ENCODE measurements at regions not wholly inside any gene's neighbourhood (a gene's known extent, or its start where the extent isn't known, plus 50 kb on each side); places are given as distances from the start of the nearest gene placed in this dataset.

GRCh38 chr5:125602184-125602583 is 821.0 kb upstream of the GRAMD2B start:
- no peak for TF ChIP-seq CTCF (IDR thresholded peaks at IDR 0.05; ENCODE audit: low read depth, low read length, missing control alignments)
- DNase-seq (ENCODE audit: low read depth) = no peak
- in situ Hi-C loops (cut with HindIII; ENCODE audit: low sequenced_read_pairs) = no loop called here
- no peak overlapping the region for H3K4me3 ChIP-seq (ENCODE audit: low read depth, low read length)

GRCh38 chr5:125603321-125603720 is 819.9 kb upstream of the GRAMD2B start:
- DNase-seq (ENCODE audit: low read depth) = no peak
- in situ Hi-C loops (cut with HindIII; ENCODE audit: low sequenced_read_pairs) = no loop called here
- no peak overlapping the region for H3K4me3 ChIP-seq (ENCODE audit: low read depth, low read length)
- TF ChIP-seq CTCF (IDR thresholded peaks at IDR 0.05; ENCODE audit: low read depth, low read length, missing control alignments) = no peak

GRCh38 chr5:125604104-125604503 is 819.1 kb upstream of the GRAMD2B start:
- no peak for TF ChIP-seq CTCF (IDR thresholded peaks at IDR 0.05; ENCODE audit: low read depth, low read length, missing control alignments)
- DNase-seq (ENCODE audit: low read depth) = no peak
- in situ Hi-C loops (cut with HindIII; ENCODE audit: low sequenced_read_pairs) = no loop called here

GRCh38 chr5:125607018-125607417 is 816.2 kb upstream of the GRAMD2B start:
- in situ Hi-C loops (cut with HindIII; ENCODE audit: low sequenced_read_pairs) = no loop called here
- no peak overlapping the region for H3K4me3 ChIP-seq (ENCODE audit: low read depth, low read length)
- DNase-seq (ENCODE audit: low read depth) = no peak
- no peak for TF ChIP-seq CTCF (IDR thresholded peaks at IDR 0.05; ENCODE audit: low read depth, low read length, missing control alignments)

More at GRCh38 chr5:125604104-125604503, 819.1 kb upstream of the GRAMD2B start:
- H3K4me3 ChIP-seq (ENCODE audit: low read depth, low read length) = no peak overlapping the region

- in situ Hi-C loops (cut with HindIII; ENCODE audit: low sequenced_read_pairs) = no loop called here
- no peak for DNase-seq (ENCODE audit: low read depth)
- no peak for TF ChIP-seq CTCF (IDR thresholded peaks at IDR 0.05; ENCODE audit: low read depth, low read length, missing control alignments)
- no peak overlapping the region for H3K4me3 ChIP-seq (ENCODE audit: low read depth, low read length)
Measured at GRCh38 chr5:125609011-125609410, 814.2 kb upstream of the GRAMD2B start.

- H3K4me3 ChIP-seq (ENCODE audit: low read depth, low read length) = no peak overlapping the region
- TF ChIP-seq CTCF (IDR thresholded peaks at IDR 0.05; ENCODE audit: low read depth, low read length, missing control alignments) = no peak
- no peak for DNase-seq (ENCODE audit: low read depth)
- in situ Hi-C loops (cut with HindIII; ENCODE audit: low sequenced_read_pairs) = no loop called here
Measured at GRCh38 chr5:125610892-125611291, 812.3 kb upstream of the GRAMD2B start.

- no peak for DNase-seq (ENCODE audit: low read depth)
- in situ Hi-C loops (cut with HindIII; ENCODE audit: low sequenced_read_pairs) = no loop called here
- no peak for TF ChIP-seq CTCF (IDR thresholded peaks at IDR 0.05; ENCODE audit: low read depth, low read length, missing control alignments)
- H3K4me3 ChIP-seq (ENCODE audit: low read depth, low read length) = no peak overlapping the region
Measured at GRCh38 chr5:125611541-125611940, 811.7 kb upstream of the GRAMD2B start.
